ENCODE measurements at regions not wholly inside any gene's neighbourhood (a gene's known extent, or its start where the extent isn't known, plus 50 kb on each side); places are given as distances from the start of the nearest gene placed in this dataset.

DNA sequence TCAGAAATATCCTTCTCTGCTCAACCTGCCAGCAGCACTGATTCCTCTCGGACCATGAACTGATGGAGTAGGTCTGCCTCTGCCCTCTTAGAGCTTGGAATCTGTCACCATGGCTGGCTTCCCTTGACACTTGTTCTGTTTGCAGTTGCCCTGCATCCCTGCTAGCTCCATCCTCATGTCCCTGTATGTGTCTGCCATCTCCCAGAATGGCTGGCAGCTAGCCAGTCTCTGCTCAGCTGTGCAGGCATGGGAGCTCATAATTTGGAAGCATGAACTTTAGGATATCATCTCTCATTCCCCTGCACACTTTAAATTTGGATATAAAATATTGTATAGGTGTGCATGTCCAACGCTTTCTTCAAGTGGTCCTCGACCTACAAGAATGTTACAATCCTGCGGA lies 95.4 kb downstream of the C1orf94 start:
- TF ChIP-seq, protein P1, sequence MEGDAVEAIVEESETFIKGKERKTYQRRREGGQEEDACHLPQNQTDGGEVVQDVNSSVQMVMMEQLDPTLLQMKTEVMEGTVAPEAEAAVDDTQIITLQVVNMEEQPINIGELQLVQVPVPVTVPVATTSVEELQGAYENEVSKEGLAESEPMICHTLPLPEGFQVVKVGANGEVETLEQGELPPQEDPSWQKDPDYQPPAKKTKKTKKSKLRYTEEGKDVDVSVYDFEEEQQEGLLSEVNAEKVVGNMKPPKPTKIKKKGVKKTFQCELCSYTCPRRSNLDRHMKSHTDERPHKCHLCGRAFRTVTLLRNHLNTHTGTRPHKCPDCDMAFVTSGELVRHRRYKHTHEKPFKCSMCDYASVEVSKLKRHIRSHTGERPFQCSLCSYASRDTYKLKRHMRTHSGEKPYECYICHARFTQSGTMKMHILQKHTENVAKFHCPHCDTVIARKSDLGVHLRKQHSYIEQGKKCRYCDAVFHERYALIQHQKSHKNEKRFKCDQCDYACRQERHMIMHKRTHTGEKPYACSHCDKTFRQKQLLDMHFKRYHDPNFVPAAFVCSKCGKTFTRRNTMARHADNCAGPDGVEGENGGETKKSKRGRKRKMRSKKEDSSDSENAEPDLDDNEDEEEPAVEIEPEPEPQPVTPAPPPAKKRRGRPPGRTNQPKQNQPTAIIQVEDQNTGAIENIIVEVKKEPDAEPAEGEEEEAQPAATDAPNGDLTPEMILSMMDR (conservative IDR thresholded peaks at IDR 0.05; ENCODE audit: low read depth, low read length): no peak
- TF ChIP-seq EZH2 (IDR thresholded peaks at IDR 0.05; ENCODE audit: low read length, unreplicated experiment) (no peak), EZH2phosphoT487 (IDR thresholded peaks at IDR 0.05; ENCODE audit: borderline replicate concordance, low read length) (no peak)
